ENCODE measurements at regions not wholly inside any gene's neighbourhood (a gene's known extent, or its start where the extent isn't known, plus 50 kb on each side); places are given as distances from the start of the nearest gene placed in this dataset.

- TF ChIP-seq ZBTB33 (IDR thresholded peaks at IDR 0.05) (no peak), CTCF (IDR thresholded peaks at IDR 0.05; ENCODE audit: low read depth, low read length, missing input control) (no peak), RXRA (IDR thresholded peaks at IDR 0.05) (no peak), REST (IDR thresholded peaks at IDR 0.05) (no peak), ATF3 (IDR thresholded peaks at IDR 0.05) (no peak), YY1 (IDR thresholded peaks at IDR 0.05) (no peak)
Observed at GRCh38 chr10:47070541-47070940, 159.3 kb downstream of the PTPN20 start.

Measured in liver (tissue), 3 donors.